SK-N-SH treated with all-trans-retinoic acid at 6 μM for 48 hours (cell line): ENCODE measurements at regions not wholly inside any gene's neighbourhood (a gene's known extent, or its start where the extent isn't known, plus 50 kb on each side); places are given as distances from the start of the nearest gene placed in this dataset.

Experiments used
- CREB5 ChIP-seq: fragments of 250-450 bp; sonication (Bioruptor Pico); IDR thresholded peaks from 2 replicates; pipeline ENCODE4 v1.5.1; 2020; ENCODE audit warnings: low read depth, mild to moderate bottlenecking, moderate library complexity
- CSDC2 ChIP-seq: fragments of 250-450 bp; sonication (Bioruptor Pico); IDR thresholded peaks from 2 replicates; pipeline ENCODE4 v1.5.0; 2020; ENCODE audit warnings: mild to moderate bottlenecking, moderate library complexity
- PATZ1 ChIP-seq: fragments of 250-450 bp; sonication (Bioruptor Pico); IDR thresholded peaks from 2 replicates; pipeline ENCODE4 v1.8.0; 2020; ENCODE audit warnings: mild to moderate bottlenecking, moderate library complexity, borderline replicate concordance
- TCF4 ChIP-seq: fragments of 250-450 bp; sonication (Bioruptor Pico); IDR thresholded peaks from 2 replicates; pipeline ENCODE4 v1.8.0; 2021; ENCODE audit warnings: mild to moderate bottlenecking, moderate library complexity, borderline replicate concordance
- ZFP3 ChIP-seq: fragments of 250-450 bp; sonication (Bioruptor Pico); IDR thresholded peaks from 2 replicates; pipeline ENCODE4 v1.5.0; 2020; ENCODE audit warnings: mild to moderate bottlenecking, moderate library complexity

- TF ChIP-seq CSDC2 (CRISPR knock-in tag) (no peak), ZFP3 (CRISPR knock-in tag) (no peak), PATZ1 (CRISPR knock-in tag) (no peak), CREB5 (CRISPR knock-in tag) (no peak), TCF4 (CRISPR knock-in tag) (no peak)
These were observed 65.0 kb downstream of the DIO3 start for GRCh38 chr14:101626331-101626730.
